Peyer's patch (tissue), 4 donors: ENCODE measurements at regions not wholly inside any gene's neighbourhood (a gene's known extent, or its start where the extent isn't known, plus 50 kb on each side); places are given as distances from the start of the nearest gene placed in this dataset.

Source experiments
- POLR2A ChIP-seq, 2 donors: fragments of 450-650 bp; IDR thresholded peaks; one replicate each; pipeline ENCODE4 v1.5.1; 2017; ENCODE audit warnings: antibody characterized with exemption in 2 of 2, mild to moderate bottlenecking in 2 of 2, moderate library complexity in 2 of 2
- TF ChIP-seq, protein P1 (sequence below), 6 experiments: fragments of 450-650 bp in 4 of 6; fragments of 200-600 bp in 2 of 6; sonication (generic) in 1 of 6; IDR thresholded peaks; one replicate each; pipeline ENCODE4 v1.5.1; 2017 to 2019; ENCODE audit warnings: antibody characterized with exemption in 6 of 6, mild to moderate bottlenecking in 3 of 6, moderate library complexity in 1 of 6

DNA sequence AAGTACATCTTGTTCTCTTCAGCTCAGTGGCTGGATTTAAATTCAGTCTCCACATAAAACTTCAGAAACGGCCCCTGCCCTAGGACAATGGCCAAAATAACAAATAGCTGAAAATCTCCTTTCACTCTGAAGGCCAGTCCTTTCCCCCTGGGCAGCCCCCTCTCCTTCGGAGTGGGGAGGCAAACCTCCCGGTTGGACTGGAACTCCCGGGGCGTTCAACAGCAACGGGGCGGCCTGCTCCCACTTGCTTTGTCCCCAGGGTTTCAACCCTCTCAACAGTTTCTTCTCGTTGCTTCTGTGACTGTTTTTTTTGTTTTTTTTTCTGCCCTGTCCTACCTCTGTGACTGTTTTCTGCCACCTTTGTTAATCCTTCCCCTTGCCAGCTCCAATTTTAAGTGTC lies 102.6 kb upstream of the DUSP22 start:
- TF ChIP-seq, protein P1, sequence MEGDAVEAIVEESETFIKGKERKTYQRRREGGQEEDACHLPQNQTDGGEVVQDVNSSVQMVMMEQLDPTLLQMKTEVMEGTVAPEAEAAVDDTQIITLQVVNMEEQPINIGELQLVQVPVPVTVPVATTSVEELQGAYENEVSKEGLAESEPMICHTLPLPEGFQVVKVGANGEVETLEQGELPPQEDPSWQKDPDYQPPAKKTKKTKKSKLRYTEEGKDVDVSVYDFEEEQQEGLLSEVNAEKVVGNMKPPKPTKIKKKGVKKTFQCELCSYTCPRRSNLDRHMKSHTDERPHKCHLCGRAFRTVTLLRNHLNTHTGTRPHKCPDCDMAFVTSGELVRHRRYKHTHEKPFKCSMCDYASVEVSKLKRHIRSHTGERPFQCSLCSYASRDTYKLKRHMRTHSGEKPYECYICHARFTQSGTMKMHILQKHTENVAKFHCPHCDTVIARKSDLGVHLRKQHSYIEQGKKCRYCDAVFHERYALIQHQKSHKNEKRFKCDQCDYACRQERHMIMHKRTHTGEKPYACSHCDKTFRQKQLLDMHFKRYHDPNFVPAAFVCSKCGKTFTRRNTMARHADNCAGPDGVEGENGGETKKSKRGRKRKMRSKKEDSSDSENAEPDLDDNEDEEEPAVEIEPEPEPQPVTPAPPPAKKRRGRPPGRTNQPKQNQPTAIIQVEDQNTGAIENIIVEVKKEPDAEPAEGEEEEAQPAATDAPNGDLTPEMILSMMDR (IDR thresholded peaks at IDR 0.05): no peak
- no peak for TF ChIP-seq POLR2A (IDR thresholded peaks at IDR 0.05)
